AML-193 (cell line): ENCODE measurements at regions not wholly inside any gene's neighbourhood (a gene's known extent, or its start where the extent isn't known, plus 50 kb on each side); places are given as distances from the start of the nearest gene placed in this dataset.

Source experiments
- DNase-seq, 2 experiments: peaks; one replicate each; lab custom pipeline; 2025; lab: John Stamatoyannopoulos, UW

GRCh38 chr4:59238212-59238611 is 1961.9 kb upstream of the ADGRL3 start:
- no peak for DNase-seq

- DNase-seq: no peak
These were observed 1960.1 kb upstream of the ADGRL3 start for GRCh38 chr4:59240011-59240410.

- no peak for DNase-seq
These were observed 1957.1 kb upstream of the ADGRL3 start for GRCh38 chr4:59243038-59243437.

DNA sequence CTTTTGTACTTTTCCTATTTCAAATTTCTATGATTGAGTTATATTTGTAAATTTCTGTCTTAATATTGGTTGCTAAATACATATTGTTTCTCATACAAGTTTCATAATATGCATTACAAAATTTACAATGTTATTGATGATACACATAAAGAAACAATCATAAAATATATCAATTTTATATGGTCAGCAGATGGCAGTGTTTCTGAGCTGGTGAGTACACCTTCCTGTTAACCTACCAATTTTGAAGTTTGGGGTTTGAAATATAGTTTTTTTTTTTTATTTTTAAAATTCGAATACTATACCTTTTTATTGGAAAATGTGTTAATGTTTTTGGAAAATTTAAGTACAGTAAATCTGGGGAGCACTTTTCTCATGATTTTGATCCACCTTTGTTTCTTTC is 1953.1 kb upstream of the ADGRL3 start:
- no peak for DNase-seq

DNA sequence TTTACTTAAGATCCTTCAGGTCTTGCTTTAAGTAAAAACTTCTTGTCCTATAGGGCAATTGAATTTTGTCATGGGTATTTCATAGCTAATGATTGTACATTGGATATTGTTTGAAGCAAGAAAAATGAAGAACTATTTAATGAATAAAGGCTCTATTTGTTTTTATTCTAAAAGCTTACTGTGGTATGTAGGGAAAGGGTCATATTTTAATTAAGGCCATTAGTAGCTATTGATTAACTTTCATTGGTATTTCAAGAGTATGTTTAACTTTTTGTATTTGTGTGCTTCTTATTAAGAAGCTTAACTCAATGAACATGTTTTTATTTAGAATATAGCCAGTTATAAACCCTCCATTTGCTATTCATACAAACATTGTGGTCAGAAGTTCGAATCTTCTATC is 1951.8 kb upstream of the ADGRL3 start:
- no peak for DNase-seq

DNA sequence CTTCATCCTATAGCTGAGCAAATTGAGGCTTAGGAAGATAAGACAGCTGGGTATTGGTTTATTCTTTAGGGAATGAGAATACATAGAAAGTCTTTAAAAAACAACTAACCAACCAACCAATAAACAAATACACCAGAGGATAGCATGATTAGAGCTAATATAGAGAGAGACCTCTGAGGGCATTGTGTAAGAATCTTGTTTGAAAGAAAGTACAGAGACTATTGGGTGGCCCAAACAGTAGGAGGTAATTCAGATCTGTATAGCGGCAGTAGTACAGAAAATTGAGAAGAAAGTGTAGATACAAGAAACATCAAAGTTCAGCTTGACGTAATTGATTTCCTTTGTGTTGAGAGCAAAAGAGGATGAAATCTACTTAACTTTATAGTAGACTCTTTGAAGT is 1951.0 kb upstream of the ADGRL3 start:
- no peak for DNase-seq

DNA sequence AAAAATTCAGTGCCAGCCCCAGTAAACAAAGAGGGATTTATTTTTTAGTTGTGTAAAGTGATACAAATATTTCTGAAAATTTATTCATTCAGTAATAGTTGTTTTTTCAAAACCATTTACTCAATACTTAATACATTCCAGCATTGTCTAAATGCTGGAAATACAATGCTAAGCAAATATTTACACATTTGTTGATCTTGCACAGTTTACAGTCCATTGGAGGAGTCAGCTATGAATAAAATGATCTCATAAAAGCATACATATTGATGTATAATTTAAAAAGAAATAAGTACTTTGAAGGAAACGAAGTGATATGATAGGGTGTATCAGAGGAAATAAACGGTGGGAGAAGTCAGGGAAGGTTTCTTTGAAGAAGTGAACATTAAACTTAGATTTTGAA is 1942.1 kb upstream of the ADGRL3 start:
- no peak for DNase-seq

GRCh38 chr4:59307609-59308008 is 1892.5 kb upstream of the ADGRL3 start:
- DNase-seq: no peak

GRCh38 chr4:59314637-59315036 is 1885.5 kb upstream of the ADGRL3 start:
- DNase-seq: no peak

DNA sequence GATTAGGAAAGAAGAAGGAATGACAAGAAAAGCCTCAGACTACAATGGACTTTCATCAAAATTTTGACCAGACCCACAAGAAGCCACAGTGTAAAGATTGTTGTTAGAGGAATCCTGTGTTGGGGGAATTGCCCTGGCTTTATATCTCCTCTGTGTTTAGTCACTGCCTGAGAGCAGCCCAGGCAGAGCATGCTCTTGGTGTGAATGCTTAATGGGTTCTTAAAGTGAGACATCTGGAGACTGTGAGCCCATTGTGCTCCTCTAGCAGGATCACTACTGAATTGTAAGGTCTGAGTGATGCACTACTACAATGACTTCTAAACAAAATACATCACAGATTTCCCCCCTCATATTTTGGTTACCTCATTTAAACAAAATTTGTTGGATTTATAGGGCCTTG is 1860.5 kb upstream of the ADGRL3 start:
- no peak for DNase-seq

DNA sequence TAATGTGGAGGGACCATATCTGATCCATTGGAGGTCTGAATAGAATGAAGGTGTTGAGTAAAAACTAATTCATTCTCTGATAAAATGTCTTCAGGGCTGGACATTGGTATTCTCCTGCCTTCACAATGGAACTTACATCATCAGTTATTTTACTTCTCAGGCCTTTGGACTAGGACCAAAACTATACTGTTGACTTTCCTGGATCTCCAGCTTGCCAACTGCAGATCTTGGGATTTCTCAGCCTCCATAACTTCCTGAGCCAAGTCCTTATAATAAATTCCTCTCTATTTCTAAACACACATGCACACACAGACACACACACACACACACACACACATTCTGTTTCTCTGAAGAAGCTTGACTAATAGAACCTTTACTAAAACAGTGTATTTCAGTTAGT is 1858.6 kb upstream of the ADGRL3 start:
- no peak for DNase-seq

- DNase-seq: no peak
These were observed 1851.2 kb upstream of the ADGRL3 start for GRCh38 chr4:59348949-59349348.

GRCh38 chr4:59369229-59369628 is 1830.9 kb upstream of the ADGRL3 start:
- DNase-seq: no peak

- no peak for DNase-seq
These were observed 1825.7 kb upstream of the ADGRL3 start for GRCh38 chr4:59374416-59374815.

GRCh38 chr4:59380841-59381366 is 1819.2 kb upstream of the ADGRL3 start:
- no peak for DNase-seq

DNA sequence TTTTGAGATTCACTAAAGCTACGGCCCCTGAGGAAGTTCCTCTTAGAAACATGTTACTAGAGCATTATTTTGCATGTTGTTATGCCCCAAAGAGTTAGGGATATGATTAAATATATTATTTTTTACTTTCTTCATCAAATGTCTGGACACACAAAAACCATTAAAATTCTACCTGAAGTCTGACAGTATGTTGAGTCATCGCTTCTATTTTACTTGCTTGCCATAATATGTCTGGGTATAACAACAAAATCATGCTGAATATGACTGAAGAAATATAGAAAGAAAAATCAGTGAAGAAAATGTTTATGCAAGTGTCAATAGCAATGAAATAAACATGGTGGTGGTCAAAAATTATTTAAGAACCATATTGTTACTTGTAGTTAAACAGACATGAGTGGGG is 1818.5 kb upstream of the ADGRL3 start:
- DNase-seq: no peak

- no peak for DNase-seq
These were observed 1812.1 kb upstream of the ADGRL3 start for GRCh38 chr4:59387759-59388758.

- no peak for DNase-seq
These were observed 1806.3 kb upstream of the ADGRL3 start for GRCh38 chr4:59393780-59394179.

DNA sequence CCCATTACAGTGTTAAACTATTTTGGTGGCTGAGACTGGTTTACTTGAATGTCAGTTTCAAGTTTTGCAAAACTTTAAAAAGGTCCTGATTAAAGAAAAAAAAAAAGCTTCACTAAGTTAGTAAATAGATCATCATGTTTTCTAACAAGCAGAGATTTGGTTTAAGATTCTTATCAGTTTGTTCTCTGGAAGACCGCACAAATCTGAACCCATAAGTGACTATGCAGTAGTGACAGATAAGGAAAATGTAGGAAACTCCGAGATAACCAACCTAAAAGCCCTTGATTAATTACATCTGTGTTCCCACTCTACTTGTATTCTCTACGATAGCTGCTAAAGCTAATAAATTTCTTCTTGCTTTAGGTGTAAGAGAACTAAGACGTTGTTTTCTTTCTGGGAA is 1799.8 kb upstream of the ADGRL3 start:
- no peak for DNase-seq

DNA sequence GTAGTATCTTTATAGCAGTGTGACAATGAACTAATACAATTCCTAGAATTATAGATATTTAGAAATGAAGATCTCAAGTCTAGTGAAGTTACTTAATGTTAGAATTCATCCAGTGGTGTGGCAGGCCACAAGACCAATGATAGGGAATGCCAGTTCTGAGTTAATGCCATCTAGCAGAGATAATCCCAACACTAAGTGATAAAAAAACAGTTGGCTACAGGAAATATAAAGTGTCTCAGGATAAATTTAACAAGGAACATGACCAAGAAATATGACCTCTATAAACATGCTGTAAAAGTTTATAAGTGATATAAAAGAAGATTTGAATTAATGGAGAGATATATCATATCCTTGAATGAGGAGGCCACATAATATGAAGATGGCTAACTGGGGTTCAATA is 1790.5 kb upstream of the ADGRL3 start:
- no peak for DNase-seq

GRCh38 chr4:59412739-59413138 is 1787.4 kb upstream of the ADGRL3 start:
- DNase-seq: no peak

GRCh38 chr4:59455751-59456150 is 1744.4 kb upstream of the ADGRL3 start:
- DNase-seq: no peak

DNA sequence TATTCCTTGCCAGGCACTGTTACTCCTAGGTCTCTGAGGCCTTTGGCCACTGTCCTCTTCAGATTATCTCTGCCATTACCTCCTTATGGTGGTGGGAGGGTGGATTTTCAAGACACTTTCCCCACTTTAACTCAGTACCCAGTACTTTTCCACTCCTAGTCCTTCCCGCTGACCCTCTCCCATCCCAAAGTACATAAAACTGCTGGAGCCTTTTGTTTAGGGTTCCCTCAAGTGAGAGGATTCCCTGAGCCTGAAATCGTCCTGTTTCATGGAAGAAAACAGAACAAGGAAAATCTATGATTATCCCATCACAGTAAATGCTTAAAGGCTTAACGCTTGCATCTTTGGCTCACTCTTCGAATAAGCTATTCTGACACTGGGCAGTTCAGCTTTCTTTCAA is 1742.5 kb upstream of the ADGRL3 start:
- no peak for DNase-seq

DNA sequence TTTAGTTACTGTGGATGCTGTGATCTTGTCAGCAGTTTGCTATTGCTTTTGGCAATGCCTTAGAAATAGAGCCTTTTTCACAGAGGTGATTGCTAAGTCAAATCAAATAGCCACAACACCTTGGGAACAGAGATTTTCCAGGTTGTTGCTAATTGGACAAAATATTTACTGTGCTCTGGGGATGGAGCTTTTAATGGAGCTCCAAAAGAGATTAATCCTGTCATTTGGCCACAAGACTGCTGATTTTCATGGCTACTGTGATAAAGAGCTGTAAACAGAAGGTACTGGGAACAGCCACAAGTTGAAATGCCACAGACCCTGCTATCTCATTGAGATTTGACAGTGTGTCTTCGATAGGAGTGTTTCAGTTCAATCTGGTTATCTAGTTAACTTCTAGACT is 1715.2 kb upstream of the ADGRL3 start:
- DNase-seq: no peak
